GM19467 (cell line): ENCODE measurements at regions not wholly inside any gene's neighbourhood (a gene's known extent, or its start where the extent isn't known, plus 50 kb on each side); places are given as distances from the start of the nearest gene placed in this dataset.
"Not testable (repeated sequence)": the region's sequence is repeated elsewhere in the genome, so short reads cannot be mapped to it uniquely, and the experiment has no call there.

Experiments used
- ATAC-seq: cut with Tn5 transposase; IDR thresholded peaks from one replicate; pipeline ENCODE4 v1.9.1; 2021; ENCODE audit warnings: mild to moderate bottlenecking, moderate library complexity; ENCODE audit not compliant: unreplicated experiment

GRCh38 chr6:56808871-56809359, 146.0 kb upstream of the BEND6 start:
- ATAC-seq: no peak

- ATAC-seq: no peak
Measured at GRCh38 chr6:56807989-56808337, 146.9 kb upstream of the BEND6 start.

DNA sequence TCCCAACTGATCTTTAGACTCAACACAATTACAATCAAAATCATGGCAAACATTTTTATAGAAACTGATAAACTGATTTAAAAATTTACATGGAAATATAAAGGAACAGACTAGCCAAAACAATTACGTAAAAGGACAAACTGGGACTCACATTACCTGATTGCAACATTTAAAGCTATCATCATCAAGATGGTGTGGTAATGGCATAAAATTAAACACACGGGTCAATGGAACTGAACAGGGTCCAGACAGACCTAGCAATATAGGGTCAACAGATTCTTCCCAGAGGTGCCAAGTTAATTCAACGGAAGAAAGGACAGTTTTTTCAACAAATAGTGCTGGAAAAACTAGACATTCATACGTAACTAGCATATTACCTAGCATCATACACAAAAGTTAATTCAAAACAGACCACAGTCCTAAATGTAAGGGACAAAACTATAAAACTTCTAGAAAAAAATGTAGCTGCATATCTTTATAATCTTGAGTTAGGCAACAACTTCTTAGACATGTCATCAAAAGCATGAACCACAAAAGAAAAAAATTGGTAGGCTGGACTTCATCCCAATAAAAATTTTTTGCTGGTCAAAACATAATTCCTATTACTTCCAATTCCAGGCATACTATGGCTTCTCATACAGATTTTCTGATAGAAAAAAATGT, 147.4 kb upstream of the BEND6 start:
- no peak for ATAC-seq

GRCh38 chr6:56806368-56806767, 148.5 kb upstream of the BEND6 start:
- no peak for ATAC-seq

DNA sequence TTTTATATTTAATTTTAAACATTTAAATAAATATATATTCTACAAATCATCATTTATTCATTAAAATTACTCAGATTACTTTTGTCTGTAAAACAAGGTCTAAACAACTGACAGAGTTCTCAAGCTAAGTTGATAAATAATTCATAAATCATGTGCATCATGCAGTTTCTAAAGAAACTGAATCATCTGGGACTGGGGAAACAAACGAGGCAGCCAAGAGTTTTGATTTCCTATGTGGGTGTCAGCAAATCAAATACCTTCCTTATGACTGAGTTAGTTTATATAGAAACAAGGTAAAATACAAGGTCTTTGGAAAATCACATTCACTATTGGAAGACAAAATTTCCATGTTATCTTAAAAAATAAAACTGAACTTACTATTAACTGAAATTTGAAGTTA, 149.9 kb upstream of the BEND6 start:
- no peak for ATAC-seq

- ATAC-seq: no peak
Measured at GRCh38 chr6:56803594-56803993, 151.3 kb upstream of the BEND6 start.

DNA sequence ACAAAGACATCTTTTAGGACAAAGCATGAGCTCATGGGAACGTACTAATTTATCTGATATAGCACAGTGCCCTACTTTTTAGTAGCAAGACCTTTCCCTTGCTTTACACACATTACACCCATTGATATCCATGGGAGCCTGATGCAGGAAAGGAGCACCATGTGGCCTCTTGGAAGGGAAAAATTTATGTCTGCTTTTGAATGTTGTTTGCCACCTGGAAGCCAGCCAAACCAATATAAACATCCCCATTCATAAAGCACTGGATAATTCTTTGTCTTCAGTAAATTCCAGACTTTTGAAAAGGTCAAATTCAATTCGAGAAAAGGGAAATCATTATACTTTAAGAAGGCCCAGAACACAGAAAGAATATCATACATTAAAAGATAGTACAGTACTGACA, 152.3 kb upstream of the BEND6 start:
- ATAC-seq: no peak

- no peak for ATAC-seq
Measured at GRCh38 chr6:56799989-56800388, 154.9 kb upstream of the BEND6 start.

- no peak for ATAC-seq
Measured at GRCh38 chr6:56798163-56798562, 155.5 kb upstream of the DST start.

- ATAC-seq: no peak
Measured at GRCh38 chr6:56796196-56796532, 153.5 kb upstream of the DST start.

- no peak for ATAC-seq
Measured at GRCh38 chr6:56795466-56796195, 152.9 kb upstream of the DST start.

DNA sequence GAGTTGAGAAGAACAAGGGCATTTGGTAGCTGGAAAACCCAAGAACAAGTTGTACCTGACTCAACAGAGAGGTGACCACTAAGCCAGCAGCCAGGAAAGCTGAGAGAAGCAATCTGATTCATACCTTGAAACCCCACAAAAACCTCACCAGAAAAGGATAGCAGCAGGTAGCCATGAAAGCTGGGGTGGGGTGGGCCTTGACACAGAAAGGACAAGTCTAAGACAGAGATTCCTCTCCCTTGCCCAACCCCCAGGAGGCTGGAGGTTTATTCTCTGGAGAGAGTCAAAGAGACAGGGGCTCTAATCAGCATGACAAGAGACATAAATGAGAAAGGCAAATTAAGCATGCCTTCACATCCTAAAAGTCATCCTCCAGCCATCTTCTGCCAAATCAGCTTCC, 151.7 kb upstream of the DST start:
- no peak for ATAC-seq

DNA sequence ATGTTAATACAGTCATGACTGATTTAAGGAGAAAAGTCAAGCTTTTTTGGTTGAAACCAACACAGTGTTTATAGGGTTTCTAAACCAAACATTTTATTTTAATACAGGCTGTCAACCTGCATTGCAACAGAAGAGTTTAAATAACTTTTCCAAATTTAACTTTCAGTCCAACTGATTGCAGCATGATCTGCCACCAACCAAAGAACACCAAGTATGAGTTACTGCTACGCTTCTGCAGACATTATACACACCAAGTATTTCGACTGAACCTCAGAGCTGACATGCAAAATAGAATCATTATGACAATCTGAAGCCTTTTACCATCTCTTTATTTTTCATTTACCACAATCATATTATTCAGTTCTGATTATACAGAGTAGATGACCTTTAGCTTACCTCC, 151.2 kb upstream of the DST start:
- no peak for ATAC-seq

DNA sequence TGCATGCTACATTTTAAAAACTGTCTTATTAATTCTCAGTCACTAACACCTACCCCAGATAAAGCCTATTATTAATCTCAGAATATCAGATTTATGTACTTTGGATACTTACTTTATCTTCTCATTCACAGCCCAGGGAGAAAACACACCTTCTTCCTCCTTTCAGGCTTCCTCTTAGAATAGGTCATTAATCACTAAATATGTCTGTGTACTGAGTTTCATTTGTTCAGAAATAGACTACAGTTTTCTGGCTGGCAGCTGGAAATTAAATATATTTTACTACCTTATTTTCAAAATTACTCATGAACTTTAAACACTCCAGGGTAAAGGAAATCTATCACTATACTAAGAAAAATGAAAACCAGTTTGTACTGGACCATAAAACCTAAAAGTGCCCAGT, 147.7 kb upstream of the DST start:
- ATAC-seq: no peak

- no peak for ATAC-seq
Measured at GRCh38 chr6:56789879-56790278, 147.2 kb upstream of the DST start.

DNA sequence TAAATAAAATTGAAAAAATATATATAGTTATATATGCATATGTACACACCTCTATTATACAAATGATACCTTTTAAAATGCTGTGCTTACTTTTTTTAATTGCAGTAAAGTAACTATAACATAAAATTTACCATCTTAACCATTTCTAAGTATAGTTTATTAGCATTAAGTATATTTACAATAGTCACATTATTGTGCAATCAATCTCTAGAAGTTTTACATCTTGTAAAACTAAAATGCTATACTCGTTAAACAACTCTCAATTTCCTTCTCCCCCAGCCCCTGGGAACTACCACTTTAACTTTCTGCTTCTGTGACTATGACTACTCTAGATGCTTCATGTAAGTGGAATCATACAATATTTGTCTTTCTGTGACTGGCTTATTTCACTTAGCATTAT, 146.7 kb upstream of the DST start:
- no peak for ATAC-seq

DNA sequence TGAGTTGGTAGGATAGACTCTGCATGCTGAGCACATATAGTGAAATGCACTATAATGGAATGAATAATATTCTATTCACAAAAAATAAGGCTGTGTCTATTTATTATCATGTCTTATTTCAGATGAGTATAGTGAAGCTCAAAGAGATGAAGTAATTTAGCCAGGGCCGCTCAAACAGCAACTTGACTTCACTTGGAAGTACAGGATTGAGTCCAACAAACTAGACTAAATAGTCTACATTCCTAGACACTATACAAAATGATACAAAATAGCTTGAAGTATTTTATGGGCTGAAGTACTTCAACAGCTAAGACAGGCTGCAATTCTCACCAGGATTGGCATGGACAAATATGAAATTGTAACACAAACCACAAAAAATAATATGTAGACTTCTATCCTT, 144.5 kb upstream of the DST start:
- no peak for ATAC-seq

DNA sequence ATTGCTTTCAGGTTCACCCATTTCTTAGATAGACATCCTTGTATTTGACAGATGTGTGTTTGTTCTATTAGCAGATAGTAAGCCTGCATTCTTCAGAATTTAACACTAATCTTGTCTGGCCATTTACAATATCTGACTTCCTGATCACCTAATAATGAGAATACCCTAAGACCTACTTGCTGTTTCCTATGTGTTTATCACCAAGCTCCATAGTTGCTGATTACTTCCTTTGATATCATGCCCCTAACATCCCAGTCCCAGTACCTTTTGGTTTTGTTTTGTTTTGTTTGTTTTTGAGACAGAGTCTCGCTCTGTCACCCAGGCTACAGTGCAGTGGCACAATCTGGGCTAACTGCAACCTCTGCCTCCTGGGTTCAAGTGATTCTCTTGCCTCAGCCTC, 143.6 kb upstream of the DST start:
- ATAC-seq: no peak

GRCh38 chr6:56785536-56785935, 142.8 kb upstream of the DST start:
- ATAC-seq: not testable (repeated sequence)

GRCh38 chr6:56780109-56780508, 137.4 kb upstream of the DST start:
- ATAC-seq: not testable (repeated sequence)

DNA sequence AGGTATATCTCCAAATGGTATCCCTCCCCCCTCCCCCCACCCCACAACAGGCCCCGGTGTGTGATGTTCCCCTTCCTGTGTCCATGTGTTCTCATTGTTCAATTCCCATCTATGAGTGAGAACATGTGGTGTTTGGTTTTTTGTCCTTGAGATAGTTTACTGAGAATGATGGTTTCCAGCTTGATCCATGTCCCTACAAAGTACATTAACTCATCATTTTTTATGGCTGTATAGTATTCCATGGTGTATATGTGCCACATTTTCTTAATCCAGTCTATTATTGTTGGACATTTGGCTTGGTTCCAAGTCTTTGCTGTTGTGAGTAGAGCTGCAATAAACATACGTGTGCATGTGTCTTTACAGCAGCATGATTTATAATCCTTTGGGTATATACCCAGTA, 135.8 kb upstream of the DST start:
- ATAC-seq: not testable (repeated sequence)

GRCh38 chr6:56775498-56776166, 132.9 kb upstream of the DST start:
- ATAC-seq: no peak
